LNCaP clone FGC (cell line): ENCODE measurements at regions not wholly inside any gene's neighbourhood (a gene's known extent, or its start where the extent isn't known, plus 50 kb on each side); places are given as distances from the start of the nearest gene placed in this dataset.
"Not testable (repeated sequence)": the region's sequence is repeated elsewhere in the genome, so short reads cannot be mapped to it uniquely, and the experiment has no call there.

Source experiments
- DNase-seq: peaks from one replicate; pipeline ENCODE4 v3.0.0-alpha.2; 2011; ENCODE audit warnings: low read depth
- H3K4me3 ChIP-seq: 2 replicates; pipeline ENCODE4 v1.5.1; 2011; ENCODE audit warnings: mild to moderate bottlenecking, low read depth, low read length, control low read depth
- CTCF ChIP-seq: IDR thresholded peaks from 2 replicates; pipeline ENCODE4 v1.5.1; 2012; ENCODE audit warnings: mild to moderate bottlenecking; ENCODE audit not compliant: control insufficient read depth, insufficient read depth; ENCODE audit errors: extremely low read depth

- no peak for DNase-seq
- no peak overlapping the region for H3K4me3 ChIP-seq
- TF ChIP-seq CTCF: no peak
Measured at GRCh38 chr9:90698871-90699440, 56.3 kb upstream of the DIRAS2 start.

GRCh38 chr9:90697808-90698207 lies 55.2 kb upstream of the DIRAS2 start:
- H3K4me3 ChIP-seq: no peak overlapping the region
- no peak for TF ChIP-seq CTCF
- no peak for DNase-seq

GRCh38 chr9:90694187-90694586 lies 51.6 kb upstream of the DIRAS2 start:
- not testable (repeated sequence) for DNase-seq, H3K4me3 ChIP-seq
